Pancreas (tissue), 10 donors: ENCODE measurements at regions not wholly inside any gene's neighbourhood (a gene's known extent, or its start where the extent isn't known, plus 50 kb on each side); places are given as distances from the start of the nearest gene placed in this dataset.

Source experiments
- ATAC-seq, 4 donors: fragments of 200-7000 bp; cut with Tn5 transposase; one replicate each; pipeline versions ENCODE4 v1.8.0 to v1.9.1; 2020; ENCODE audit warnings: mild to moderate bottlenecking in 4 of 4, moderate library complexity in 4 of 4
- DNase-seq, 6 donors: peaks; one replicate each; pipeline ENCODE4 v3.0.0-alpha.2; 2020
- FAIRE-seq: peaks from 2 replicates; lab custom pipeline; 2012; peaks lifted over from hg19 to GRCh38; lab: Jason Lieb, UNC
- H3K27ac ChIP-seq, 4 donors: fragments of 200-600 bp; sonication (generic); 1 replicate in 3 of 4; 2 replicates in 1 of 4; pipeline versions ENCODE4 v1.5.0 to v1.8.0; 2020
- H3K27me3 ChIP-seq, 4 donors: fragments of 200-600 bp; one replicate each; pipeline ENCODE4 v1.8.0; 2021
- H3K36me3 ChIP-seq, 3 donors: fragments of 200-600 bp; sonication (generic) in 1 of 3; one replicate each; pipeline versions ENCODE4 v1.5.0 to v1.8.0; 2020 to 2021
- H3K4me1 ChIP-seq, 3 donors: fragments of 200-600 bp; one replicate each; pipeline ENCODE4 v1.8.0; 2021
- H3K4me3 ChIP-seq, 4 donors: fragments of 200-600 bp; sonication (generic) in 2 of 4; one replicate each; pipeline versions ENCODE4 v1.5.0 to v1.8.0; 2020 to 2021
- H3K9me3 ChIP-seq, 4 donors: fragments of 200-600 bp; one replicate each; pipeline ENCODE4 v1.8.0; 2021
- WGBS, 2 donors: extraction: QIAGEN DNeasy Blood & Tissue Kit; methylation state at CpG; one replicate each; pipeline ENCODE4 v1.1.7; 2013; 5-methylcytosine and 5-hydroxymethylcytosine counted together
- intact Hi-C, 3 donors: fragments of 100-400 bp; cut with DNase I; formaldehyde crosslinking; loops; one replicate each; pipeline versions ENCODE4 v1.11.1 to v1.14.2; 2022
- TF ChIP-seq, protein P1 (sequence below), 4 donors: fragments of 200-600 bp; sonication (generic) in 3 of 4; IDR thresholded peaks; one replicate each; pipeline versions ENCODE4 v1.5.0 to v1.8.0; 2021; ENCODE audit warnings: antibody characterized with exemption in 4 of 4
- donor health status: healthy with polysubstance abuse.
- donor health status: DM: no; HTN: no; CAD: no; lungs with moderate emphysema.
- donor health status: DM: no; HTN: no; CAD: no.
- donor health status: control.
- donor health status: control.
- donor health status: Bipolar disorder and iron deficiency.
- donor health status: DM: yes; HTN: yes; CAD: no.
- donor health status: DM: no; HTN: no; CAD: no.
- donor health status: DM: no; HTN: no; CAD: no.
- donor health status: DM: yes; HTN: yes; CAD: no.

DNA sequence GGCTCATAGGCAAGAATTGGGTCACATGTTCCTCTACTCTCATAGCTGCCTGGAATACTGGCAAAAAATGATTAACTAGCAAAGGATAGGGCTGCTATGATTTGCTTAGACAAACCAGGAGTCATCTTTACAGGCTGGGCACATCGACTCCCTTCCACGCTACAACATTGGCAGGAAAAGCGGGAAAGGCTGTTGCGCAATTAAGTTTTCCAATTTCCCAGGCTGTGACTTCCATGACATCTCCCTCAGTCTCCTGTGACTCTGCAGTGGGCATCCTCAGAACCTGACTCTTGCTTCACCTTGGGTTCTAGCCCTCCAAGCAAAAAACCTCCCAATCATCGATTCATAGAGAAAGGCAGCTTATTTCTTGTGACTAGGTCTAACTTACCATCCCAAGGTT lies 184.5 kb upstream of the E2F7 start:
- 85 to 87% methylated on average over 5 of the region's 5 CpGs for WGBS, 2 donors
- Histone ChIP-seq H3K36me3 (no peaks in the 10 kb centered on the region), H3K27me3 (no peaks in the 10 kb centered on the region), H3K9me3 (no peaks in the 10 kb centered on the region), H3K4me1 (no peaks in the 10 kb centered on the region), H3K4me3 (no peak overlapping the region), H3K27ac (no peak overlapping the region)
- intact Hi-C loops = no loop called here
- ATAC-seq (no peak), DNase-seq (no peak), FAIRE-seq (no peak)
- TF ChIP-seq, protein P1, sequence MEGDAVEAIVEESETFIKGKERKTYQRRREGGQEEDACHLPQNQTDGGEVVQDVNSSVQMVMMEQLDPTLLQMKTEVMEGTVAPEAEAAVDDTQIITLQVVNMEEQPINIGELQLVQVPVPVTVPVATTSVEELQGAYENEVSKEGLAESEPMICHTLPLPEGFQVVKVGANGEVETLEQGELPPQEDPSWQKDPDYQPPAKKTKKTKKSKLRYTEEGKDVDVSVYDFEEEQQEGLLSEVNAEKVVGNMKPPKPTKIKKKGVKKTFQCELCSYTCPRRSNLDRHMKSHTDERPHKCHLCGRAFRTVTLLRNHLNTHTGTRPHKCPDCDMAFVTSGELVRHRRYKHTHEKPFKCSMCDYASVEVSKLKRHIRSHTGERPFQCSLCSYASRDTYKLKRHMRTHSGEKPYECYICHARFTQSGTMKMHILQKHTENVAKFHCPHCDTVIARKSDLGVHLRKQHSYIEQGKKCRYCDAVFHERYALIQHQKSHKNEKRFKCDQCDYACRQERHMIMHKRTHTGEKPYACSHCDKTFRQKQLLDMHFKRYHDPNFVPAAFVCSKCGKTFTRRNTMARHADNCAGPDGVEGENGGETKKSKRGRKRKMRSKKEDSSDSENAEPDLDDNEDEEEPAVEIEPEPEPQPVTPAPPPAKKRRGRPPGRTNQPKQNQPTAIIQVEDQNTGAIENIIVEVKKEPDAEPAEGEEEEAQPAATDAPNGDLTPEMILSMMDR (IDR thresholded peaks at IDR 0.05) = no peak

DNA sequence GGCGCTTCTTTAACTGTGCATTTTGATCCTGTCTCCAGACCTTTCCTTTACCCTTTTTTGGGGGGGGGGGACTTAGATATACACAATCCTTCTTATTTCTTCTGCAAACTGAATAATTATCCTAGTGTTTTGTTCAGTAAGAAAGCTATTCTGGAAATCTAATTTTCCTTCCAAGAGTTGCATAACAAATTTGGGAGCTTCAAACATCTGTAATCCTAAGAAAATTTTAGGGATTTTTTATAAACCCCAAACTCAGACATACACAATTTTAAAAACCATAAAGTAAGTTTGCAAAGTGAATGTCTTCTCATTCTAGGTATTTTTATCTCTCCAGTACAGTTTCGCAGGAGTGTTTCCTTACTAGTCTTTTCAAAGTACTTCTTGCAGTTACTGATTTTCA lies 182.7 kb upstream of the E2F7 start:
- DNase-seq (no peak), FAIRE-seq (no peak), ATAC-seq (no peak)
- intact Hi-C loops = no loop called here
- Histone ChIP-seq H3K4me3 (no peak overlapping the region), H3K27ac (no peak overlapping the region), H3K36me3 (no peaks in the 10 kb centered on the region), H3K9me3 (no peaks in the 10 kb centered on the region), H3K4me1 (no peaks in the 10 kb centered on the region), H3K27me3 (no peaks in the 10 kb centered on the region)
- TF ChIP-seq, protein P1 (IDR thresholded peaks at IDR 0.05) = no peak
- 71 to 80% methylated on average over 2 of the region's 2 CpGs for WGBS, 2 donors

DNA sequence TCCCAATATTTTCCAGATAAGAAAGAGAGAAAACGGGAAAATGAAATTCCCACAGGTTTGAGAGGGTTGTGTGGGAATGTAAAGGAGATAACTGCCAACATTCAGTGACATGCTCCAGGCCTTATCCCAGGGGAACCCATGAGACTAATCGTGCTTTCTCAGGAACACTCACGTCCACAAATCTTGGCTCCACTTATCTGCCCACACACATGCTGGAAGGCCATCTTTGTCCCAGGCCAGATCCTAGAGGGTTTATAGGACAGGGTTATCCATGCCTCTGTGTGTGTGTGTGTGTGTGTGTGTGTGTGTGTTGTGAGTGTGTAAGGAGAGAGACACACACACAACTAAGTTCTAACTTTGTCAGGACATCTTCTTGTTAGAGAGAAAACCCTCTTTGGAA lies 182.2 kb upstream of the E2F7 start:
- Histone ChIP-seq H3K27me3 (no peaks in the 10 kb centered on the region), H3K36me3 (no peaks in the 10 kb centered on the region), H3K4me3 (no peak overlapping the region), H3K4me1 (no peaks in the 10 kb centered on the region), H3K9me3 (no peaks in the 10 kb centered on the region), H3K27ac (no peak overlapping the region)
- TF ChIP-seq, protein P1 (IDR thresholded peaks at IDR 0.05) = no peak
- ATAC-seq = no peak
- no peak for DNase-seq
- 47 to 61% methylated on average over 3 of the region's 3 CpGs for WGBS, 2 donors
- intact Hi-C loops = no loop called here
- no peak for FAIRE-seq

DNA sequence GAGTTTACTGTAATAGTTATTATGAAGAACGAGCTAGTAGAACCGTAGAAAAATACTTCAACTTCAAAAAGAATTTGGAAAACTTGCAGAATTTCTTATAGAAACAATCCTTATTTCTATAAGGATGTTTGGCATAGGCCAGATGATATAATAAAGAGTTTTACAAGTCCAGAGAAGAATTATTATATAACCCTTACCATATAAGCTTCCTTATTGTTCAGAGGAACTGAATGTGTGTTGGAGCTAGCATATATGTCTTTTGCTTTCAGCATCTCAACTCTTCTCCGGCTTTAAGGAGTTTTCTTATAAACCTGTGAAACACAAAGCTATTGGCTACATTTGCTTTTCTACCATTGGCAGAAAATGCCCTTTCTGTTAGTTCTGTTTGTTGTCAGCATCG lies 178.0 kb upstream of the E2F7 start:
- no peaks in the 10 kb centered on the region for H3K4me1 ChIP-seq
- H3K27me3 ChIP-seq = no peaks in the 10 kb centered on the region
- ATAC-seq (no peak), FAIRE-seq (peak; percentile 57), DNase-seq (no peak)
- no peaks in the 10 kb centered on the region for H3K36me3 ChIP-seq
- no peak overlapping the region for H3K27ac ChIP-seq
- 58 to 73% methylated on average over 4 of the region's 4 CpGs for WGBS, 2 donors
- H3K9me3 ChIP-seq = no peaks in the 10 kb centered on the region
- TF ChIP-seq, protein P1 (IDR thresholded peaks at IDR 0.05) = no peak
- H3K4me3 ChIP-seq = no peak overlapping the region
- intact Hi-C loops = no loop called here

DNA sequence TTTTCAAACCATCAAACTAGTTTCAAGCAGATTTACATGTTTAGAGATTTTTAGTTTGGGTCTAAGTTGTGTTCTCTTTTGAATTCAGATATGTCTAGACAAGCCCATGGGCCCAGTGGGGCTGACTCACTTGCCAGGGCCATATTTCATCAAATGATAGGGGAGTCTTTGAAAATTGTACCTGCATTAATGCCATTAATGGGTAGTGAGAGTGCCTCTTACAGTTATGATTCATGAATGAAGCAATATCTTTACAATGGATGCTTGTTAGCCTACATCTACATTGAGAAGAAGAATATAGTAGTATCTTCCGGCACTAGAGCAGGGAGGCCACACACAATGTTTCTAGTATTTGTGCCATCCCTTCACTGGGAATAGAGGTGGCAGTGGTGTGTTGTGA lies 174.2 kb upstream of the E2F7 start:
- H3K4me1 ChIP-seq = no peaks in the 10 kb centered on the region
- no peak for FAIRE-seq

More for the DNA sequence above, 174.2 kb upstream of the E2F7 start:
- Histone ChIP-seq H3K9me3 (no peaks in the 10 kb centered on the region), H3K36me3 (no peaks in the 10 kb centered on the region), H3K27me3 (no peaks in the 10 kb centered on the region), H3K4me3 (no peak overlapping the region), H3K27ac (no peak overlapping the region)
- ATAC-seq (no peak), DNase-seq (no peak)
- TF ChIP-seq, protein P1 (IDR thresholded peaks at IDR 0.05) = no peak
- intact Hi-C loops = no loop called here
- 79 to 85% methylated on average over 1 of the region's 1 CpG for WGBS, 2 donors
